Lower leg skin (tissue), 3 donors: ENCODE measurements at regions not wholly inside any gene's neighbourhood (a gene's known extent, or its start where the extent isn't known, plus 50 kb on each side); places are given as distances from the start of the nearest gene placed in this dataset.

ENCODE experiments used
- CTCF ChIP-seq, 3 donors: fragments of 450-650 bp; IDR thresholded peaks; one replicate each; pipeline ENCODE4 v1.5.1; 2016; ENCODE audit warnings: antibody characterized with exemption in 3 of 3, mild to moderate bottlenecking in 3 of 3, moderate library complexity in 2 of 3
- POLR2A ChIP-seq, 2 donors: fragments of 450-650 bp; IDR thresholded peaks; one replicate each; pipeline ENCODE4 v1.6.1; 2016 to 2017; ENCODE audit warnings: antibody characterized with exemption in 2 of 2, mild to moderate bottlenecking in 1 of 2, moderate library complexity in 1 of 2

- TF ChIP-seq CTCF (IDR thresholded peaks at IDR 0.05) (no peak), POLR2A (IDR thresholded peaks at IDR 0.05) (no peak)
These were observed 182.2 kb downstream of the RAP2B start for GRCh38 chr3:153343988-153344782.
